ENCODE measurements at regions not wholly inside any gene's neighbourhood (a gene's known extent, or its start where the extent isn't known, plus 50 kb on each side); places are given as distances from the start of the nearest gene placed in this dataset.

DNA sequence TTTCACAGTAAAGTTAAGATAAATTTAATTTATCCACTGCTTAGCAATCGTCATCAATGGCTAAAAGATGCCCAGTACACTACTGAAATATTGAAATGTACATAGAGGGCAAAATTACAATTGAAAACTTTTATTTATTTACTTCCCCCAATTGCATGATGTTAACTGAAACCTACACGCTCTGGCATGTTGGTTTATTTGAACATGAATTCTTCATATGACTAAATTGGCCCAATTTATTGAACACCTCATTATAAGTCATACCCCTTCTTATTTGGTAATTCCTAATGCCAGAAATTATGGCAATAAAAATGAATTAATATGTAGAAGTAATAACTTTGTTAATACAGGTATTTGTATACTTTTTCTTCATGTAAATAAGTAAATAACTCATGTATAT lies 183.0 kb upstream of the ZC3H15 start:
- TF ChIP-seq, protein P1, sequence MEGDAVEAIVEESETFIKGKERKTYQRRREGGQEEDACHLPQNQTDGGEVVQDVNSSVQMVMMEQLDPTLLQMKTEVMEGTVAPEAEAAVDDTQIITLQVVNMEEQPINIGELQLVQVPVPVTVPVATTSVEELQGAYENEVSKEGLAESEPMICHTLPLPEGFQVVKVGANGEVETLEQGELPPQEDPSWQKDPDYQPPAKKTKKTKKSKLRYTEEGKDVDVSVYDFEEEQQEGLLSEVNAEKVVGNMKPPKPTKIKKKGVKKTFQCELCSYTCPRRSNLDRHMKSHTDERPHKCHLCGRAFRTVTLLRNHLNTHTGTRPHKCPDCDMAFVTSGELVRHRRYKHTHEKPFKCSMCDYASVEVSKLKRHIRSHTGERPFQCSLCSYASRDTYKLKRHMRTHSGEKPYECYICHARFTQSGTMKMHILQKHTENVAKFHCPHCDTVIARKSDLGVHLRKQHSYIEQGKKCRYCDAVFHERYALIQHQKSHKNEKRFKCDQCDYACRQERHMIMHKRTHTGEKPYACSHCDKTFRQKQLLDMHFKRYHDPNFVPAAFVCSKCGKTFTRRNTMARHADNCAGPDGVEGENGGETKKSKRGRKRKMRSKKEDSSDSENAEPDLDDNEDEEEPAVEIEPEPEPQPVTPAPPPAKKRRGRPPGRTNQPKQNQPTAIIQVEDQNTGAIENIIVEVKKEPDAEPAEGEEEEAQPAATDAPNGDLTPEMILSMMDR (IDR thresholded peaks at IDR 0.05): no peak
- TF ChIP-seq POLR2AphosphoS5 (IDR thresholded peaks at IDR 0.05) (no peak), POLR2A (IDR thresholded peaks at IDR 0.05) (no peak)

Data from prostate gland (tissue), 2 donors.